Ascending aorta (tissue), 2 donors: ENCODE measurements at regions not wholly inside any gene's neighbourhood (a gene's known extent, or its start where the extent isn't known, plus 50 kb on each side); places are given as distances from the start of the nearest gene placed in this dataset.

Experiments
- DNase-seq, 2 donors: peaks; one replicate each; pipeline ENCODE4 v3.0.0-alpha.2; 2019; ENCODE audit warnings: low spot score in 2 of 2
- H3K27ac ChIP-seq, 2 donors: fragments of 200-600 bp; sonication (generic); one replicate each; pipeline ENCODE4 v1.5.1; 2016 to 2017; ENCODE audit warnings: mild to moderate bottlenecking in 1 of 2
- H3K27me3 ChIP-seq: fragments of 200-600 bp; sonication (generic); one replicate; pipeline ENCODE4 v1.5.1; 2017
- H3K36me3 ChIP-seq, 2 donors: fragments of 200-600 bp; sonication (generic); one replicate each; pipeline ENCODE4 v1.5.1; 2016
- H3K4me1 ChIP-seq, 2 donors: fragments of 200-600 bp; sonication (generic); one replicate each; pipeline ENCODE4 v1.5.1; 2016 to 2017; ENCODE audit warnings: mild to moderate bottlenecking in 1 of 2
- H3K4me3 ChIP-seq, 2 donors: fragments of 200-600 bp; sonication (generic); one replicate each; pipeline ENCODE4 v1.5.1; 2016 to 2017; ENCODE audit warnings: mild to moderate bottlenecking in 1 of 2
- H3K9me3 ChIP-seq, 2 donors: fragments of 200-600 bp; sonication (generic); one replicate each; pipeline ENCODE4 v1.5.1; 2016
- intact Hi-C: fragments of 100-400 bp; cut with DNase I; formaldehyde crosslinking; loops from one replicate; pipeline ENCODE4 v1.15.1; 2023
- TF ChIP-seq, protein P1 (sequence below), 3 experiments: fragments of 200-600 bp in 2 of 3; fragments of 450-650 bp in 1 of 3; sonication (generic) in 2 of 3; IDR thresholded peaks; one replicate each; pipeline ENCODE4 v1.5.1; 2016 to 2019; ENCODE audit warnings: antibody characterized with exemption in 3 of 3, mild to moderate bottlenecking in 1 of 3, moderate library complexity in 1 of 3

DNA sequence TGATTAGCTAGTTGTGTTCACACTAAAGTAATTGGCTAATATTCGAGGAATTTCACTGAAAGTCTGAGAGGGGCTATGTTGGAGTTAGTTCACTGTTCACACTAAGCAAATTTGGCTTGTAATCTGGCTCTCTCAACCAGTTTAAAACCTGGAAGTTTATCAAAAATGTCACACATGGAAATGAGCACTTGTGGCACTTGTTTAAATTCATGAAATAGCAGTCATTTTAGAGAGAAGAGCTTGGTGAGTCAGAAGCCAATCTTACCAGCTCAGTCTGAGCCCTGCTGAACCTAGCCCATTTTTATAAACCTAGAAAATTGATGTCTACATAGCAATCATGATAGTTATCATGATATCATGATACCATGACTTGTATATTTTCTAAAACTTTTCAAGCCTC, 90.7 kb upstream of the JADE1 start:
- no peak for DNase-seq
- no peaks in the 10 kb centered on the region for H3K36me3 ChIP-seq
- H3K9me3 ChIP-seq: no peaks in the 10 kb centered on the region
- no peaks in the 10 kb centered on the region for H3K27me3 ChIP-seq
- TF ChIP-seq, protein P1, sequence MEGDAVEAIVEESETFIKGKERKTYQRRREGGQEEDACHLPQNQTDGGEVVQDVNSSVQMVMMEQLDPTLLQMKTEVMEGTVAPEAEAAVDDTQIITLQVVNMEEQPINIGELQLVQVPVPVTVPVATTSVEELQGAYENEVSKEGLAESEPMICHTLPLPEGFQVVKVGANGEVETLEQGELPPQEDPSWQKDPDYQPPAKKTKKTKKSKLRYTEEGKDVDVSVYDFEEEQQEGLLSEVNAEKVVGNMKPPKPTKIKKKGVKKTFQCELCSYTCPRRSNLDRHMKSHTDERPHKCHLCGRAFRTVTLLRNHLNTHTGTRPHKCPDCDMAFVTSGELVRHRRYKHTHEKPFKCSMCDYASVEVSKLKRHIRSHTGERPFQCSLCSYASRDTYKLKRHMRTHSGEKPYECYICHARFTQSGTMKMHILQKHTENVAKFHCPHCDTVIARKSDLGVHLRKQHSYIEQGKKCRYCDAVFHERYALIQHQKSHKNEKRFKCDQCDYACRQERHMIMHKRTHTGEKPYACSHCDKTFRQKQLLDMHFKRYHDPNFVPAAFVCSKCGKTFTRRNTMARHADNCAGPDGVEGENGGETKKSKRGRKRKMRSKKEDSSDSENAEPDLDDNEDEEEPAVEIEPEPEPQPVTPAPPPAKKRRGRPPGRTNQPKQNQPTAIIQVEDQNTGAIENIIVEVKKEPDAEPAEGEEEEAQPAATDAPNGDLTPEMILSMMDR (IDR thresholded peaks at IDR 0.05): no peak
- no peak overlapping the region for H3K27ac ChIP-seq
- intact Hi-C loops: loop anchor here (5.0 kb wide), 1 partner anchor 36 kb away; no protein-coding TSS in a partner anchor
- H3K4me3 ChIP-seq: no peak overlapping the region
- peaks cover 0 to 12% of the 10 kb centered on the region in 2 donors for H3K4me1 ChIP-seq

DNA sequence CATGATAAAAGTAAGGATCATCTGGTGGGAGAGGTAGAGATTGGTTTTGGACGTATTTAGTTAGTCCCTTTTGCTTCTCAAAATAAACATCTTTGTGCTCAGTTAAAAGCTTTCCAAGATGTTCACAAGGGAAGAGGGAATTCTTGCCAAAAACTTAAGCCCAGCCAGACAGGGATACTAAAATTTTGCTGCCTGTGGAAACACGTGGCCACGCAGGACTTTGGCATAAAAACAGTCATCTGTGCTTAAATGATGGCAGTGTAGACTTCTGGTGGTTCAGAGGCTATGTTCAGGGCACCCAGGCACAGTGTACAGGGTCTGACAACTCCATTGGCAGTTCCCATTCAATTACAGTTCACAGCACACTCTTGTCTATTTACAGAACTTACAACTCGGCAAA, 93.2 kb upstream of the JADE1 start:
- no peaks in the 10 kb centered on the region for H3K9me3 ChIP-seq
- TF ChIP-seq, protein P1 (IDR thresholded peaks at IDR 0.05): no peak
- H3K36me3 ChIP-seq: no peaks in the 10 kb centered on the region
- peaks cover 0 to 12% of the 10 kb centered on the region in 2 donors for H3K4me1 ChIP-seq
- intact Hi-C loops: loop anchor here (5.0 kb wide), 1 partner anchor 34 kb away; no protein-coding TSS in a partner anchor
- H3K27me3 ChIP-seq: no peaks in the 10 kb centered on the region
- peak overlapping the region in 1 of 2 donors; percentile 47 for H3K27ac ChIP-seq
- DNase-seq: no peak
- H3K4me3 ChIP-seq: no peak overlapping the region

DNA sequence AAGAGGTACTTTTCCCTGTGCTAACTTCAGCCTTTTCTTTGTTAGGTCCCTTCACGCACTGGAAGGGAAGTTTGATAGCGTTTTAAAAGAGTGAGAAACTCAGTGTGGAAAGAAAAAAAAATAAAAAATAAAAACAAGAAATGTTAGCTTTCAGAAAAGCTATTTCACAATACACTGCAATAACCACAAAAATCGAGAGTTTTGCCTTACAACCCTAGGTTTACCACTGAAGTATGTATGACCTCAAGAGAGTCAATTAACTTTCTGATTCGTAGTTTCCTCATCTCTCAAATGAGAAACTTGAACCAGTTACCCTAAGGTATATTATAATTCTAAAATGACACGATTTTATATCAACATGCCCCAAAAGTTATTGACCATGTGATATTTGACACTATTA, 93.9 kb upstream of the JADE1 start:
- Histone ChIP-seq H3K27me3 (no peaks in the 10 kb centered on the region), H3K4me1 (peaks cover 0 to 12% of the 10 kb centered on the region in 2 donors), H3K27ac (no peak overlapping the region), H3K36me3 (no peaks in the 10 kb centered on the region), H3K9me3 (no peaks in the 10 kb centered on the region), H3K4me3 (no peak overlapping the region)
- intact Hi-C loops: loop anchor here (5.0 kb wide), 1 partner anchor 33 kb away; no protein-coding TSS in a partner anchor
- no peak for DNase-seq
- TF ChIP-seq, protein P1 (IDR thresholded peaks at IDR 0.05): no peak

DNA sequence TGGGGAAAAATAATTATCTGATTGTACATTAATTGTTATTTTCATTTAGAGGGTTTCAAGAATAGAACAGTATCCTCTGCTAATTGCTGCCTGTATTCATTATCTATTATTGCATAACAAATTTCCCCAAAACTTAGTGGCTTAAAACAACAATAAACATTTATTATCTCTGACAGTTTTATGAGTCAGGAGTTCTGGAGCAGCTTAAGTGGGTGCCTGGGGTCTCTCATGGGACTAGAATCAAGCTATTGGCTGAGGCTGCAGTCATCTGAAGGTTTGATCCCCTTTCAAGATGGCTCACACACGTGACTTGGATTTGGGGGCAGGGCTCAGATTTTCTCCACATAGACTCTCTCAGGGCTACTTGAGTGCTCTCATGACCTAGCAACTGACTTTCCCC, 98.1 kb upstream of the JADE1 start:
- no peak overlapping the region for H3K27ac ChIP-seq
- H3K4me3 ChIP-seq: no peak overlapping the region
- H3K4me1 ChIP-seq: peaks cover 0 to 1% of the 10 kb centered on the region in 2 donors
- TF ChIP-seq, protein P1 (IDR thresholded peaks at IDR 0.05): no peak
- intact Hi-C loops: no loop called here
- DNase-seq: no peak
- no peaks in the 10 kb centered on the region for H3K27me3 ChIP-seq
- no peaks in the 10 kb centered on the region for H3K9me3 ChIP-seq
- H3K36me3 ChIP-seq: no peaks in the 10 kb centered on the region

DNA sequence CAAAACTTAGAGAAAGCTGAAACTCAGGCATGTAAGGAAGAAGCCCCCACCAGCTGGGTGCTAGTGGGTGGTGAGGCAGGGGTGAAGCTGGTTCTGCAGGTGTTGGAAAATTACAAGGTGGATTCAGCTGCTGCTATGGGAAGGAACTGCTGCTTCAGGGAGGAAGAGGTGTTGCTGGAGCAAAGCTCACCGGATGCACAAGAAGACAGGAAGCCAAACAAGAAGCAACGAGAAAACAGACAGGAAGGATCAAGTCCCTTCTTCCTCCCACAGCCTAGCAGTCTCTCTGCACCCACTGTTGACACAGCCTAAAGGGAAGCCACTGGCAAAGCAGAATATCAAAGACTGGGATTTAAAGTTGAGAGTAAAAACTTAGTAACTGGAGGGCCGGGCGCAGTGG, 100.2 kb upstream of the JADE1 start:
- Histone ChIP-seq H3K27ac (no peak overlapping the region), H3K9me3 (no peaks in the 10 kb centered on the region), H3K4me3 (no peak overlapping the region), H3K36me3 (no peaks in the 10 kb centered on the region), H3K4me1 (no peaks in the 10 kb centered on the region), H3K27me3 (no peaks in the 10 kb centered on the region)
- DNase-seq: no peak
- TF ChIP-seq, protein P1 (IDR thresholded peaks at IDR 0.05): no peak
- intact Hi-C loops: no loop called here

DNA sequence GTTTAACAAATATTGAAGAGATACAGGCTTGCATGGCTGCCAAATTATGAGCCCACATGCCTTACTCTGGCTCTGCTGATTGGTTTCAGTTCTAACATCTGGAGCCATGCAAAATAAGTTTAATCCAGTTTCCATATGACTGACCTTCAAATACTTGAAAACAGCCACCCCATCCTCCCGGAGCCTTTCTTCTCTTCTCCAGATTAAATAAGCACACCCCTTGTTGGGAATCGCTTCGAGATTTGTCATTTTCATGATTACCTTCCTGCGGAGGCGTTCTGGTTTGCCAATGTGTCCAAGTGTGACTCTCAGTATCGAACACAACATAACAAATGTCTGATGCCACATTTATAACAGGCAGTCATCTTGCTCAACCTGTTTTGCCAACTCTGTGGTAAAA, 101.6 kb upstream of the JADE1 start:
- no peak overlapping the region for H3K27ac ChIP-seq
- DNase-seq: no peak
- H3K9me3 ChIP-seq: no peaks in the 10 kb centered on the region
- no peaks in the 10 kb centered on the region for H3K4me1 ChIP-seq
- TF ChIP-seq, protein P1 (IDR thresholded peaks at IDR 0.05): no peak
- no peaks in the 10 kb centered on the region for H3K36me3 ChIP-seq
- H3K4me3 ChIP-seq: peak overlapping the region in 1 of 2 donors; percentile 13
- intact Hi-C loops: no loop called here
- no peaks in the 10 kb centered on the region for H3K27me3 ChIP-seq
